GM10266 (cell line): ENCODE measurements at regions not wholly inside any gene's neighbourhood (a gene's known extent, or its start where the extent isn't known, plus 50 kb on each side); places are given as distances from the start of the nearest gene placed in this dataset.

ENCODE experiments used
- DNase-seq: peaks from one replicate; pipeline ENCODE4 v3.0.0; 2012; ENCODE audit errors: extremely low spot score
- CTCF ChIP-seq: IDR thresholded peaks from 2 replicates; pipeline ENCODE4 v1.5.1; 2012; ENCODE audit warnings: mild to moderate bottlenecking, low read depth; ENCODE audit not compliant: control insufficient read depth, insufficient read depth; ENCODE audit errors: missing control alignments

GRCh38 chr14:22007363-22007762 is 333.7 kb upstream of the OR4E1 start:
- TF ChIP-seq CTCF: no peak
- DNase-seq: no peak

GRCh38 chr14:22003461-22003860 is 329.8 kb upstream of the OR4E1 start:
- DNase-seq: no peak
- TF ChIP-seq CTCF: no peak

GRCh38 chr14:22002860-22003284 is 329.3 kb upstream of the OR4E1 start:
- peak; percentile 18 for TF ChIP-seq CTCF
- DNase-seq: no peak

DNA sequence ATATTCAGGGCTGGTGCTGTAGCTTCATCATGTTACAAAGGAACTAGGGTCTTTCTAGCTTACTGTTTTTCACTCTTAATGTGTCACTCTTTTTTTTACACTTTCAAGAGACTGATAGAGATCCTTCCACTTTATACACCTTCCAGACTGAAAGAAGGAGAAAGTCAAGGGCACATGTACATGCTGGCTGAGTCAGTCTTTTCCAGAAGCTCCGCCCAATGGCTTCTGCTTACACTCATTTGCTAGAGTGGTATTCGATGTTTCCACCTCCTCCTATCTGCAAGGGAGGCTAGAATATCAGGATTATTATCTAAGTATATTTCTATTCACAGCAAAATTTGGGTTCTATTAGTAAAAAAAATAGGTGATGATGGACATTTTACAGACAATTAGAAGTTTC is 325.8 kb upstream of the OR4E1 start:
- TF ChIP-seq CTCF: no peak

GRCh38 chr14:21997300-21997699 is 323.7 kb upstream of the OR4E1 start:
- peak; percentile 4 for TF ChIP-seq CTCF
- DNase-seq: no peak

More for the DNA sequence above, 325.8 kb upstream of the OR4E1 start:
- DNase-seq: no peak

DNA sequence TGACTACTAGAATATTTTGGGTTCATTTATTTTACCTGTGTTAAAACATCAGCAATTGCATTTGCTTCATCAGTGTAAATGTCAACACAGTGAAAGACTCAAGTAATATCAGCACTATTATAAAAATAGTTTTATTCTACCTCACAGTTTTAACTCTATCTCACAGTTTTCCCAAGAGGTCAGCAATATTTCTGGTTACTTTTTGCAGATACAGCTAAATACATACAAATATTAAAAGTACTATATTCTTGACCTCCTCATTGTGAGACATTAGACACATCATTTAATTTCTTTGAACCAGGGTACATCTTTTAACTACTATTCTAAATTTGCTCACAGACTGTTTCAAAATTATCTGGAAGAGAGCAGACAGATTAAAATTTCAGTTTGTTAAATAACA is 321.7 kb upstream of the OR4E1 start:
- TF ChIP-seq CTCF: no peak
- no peak for DNase-seq

DNA sequence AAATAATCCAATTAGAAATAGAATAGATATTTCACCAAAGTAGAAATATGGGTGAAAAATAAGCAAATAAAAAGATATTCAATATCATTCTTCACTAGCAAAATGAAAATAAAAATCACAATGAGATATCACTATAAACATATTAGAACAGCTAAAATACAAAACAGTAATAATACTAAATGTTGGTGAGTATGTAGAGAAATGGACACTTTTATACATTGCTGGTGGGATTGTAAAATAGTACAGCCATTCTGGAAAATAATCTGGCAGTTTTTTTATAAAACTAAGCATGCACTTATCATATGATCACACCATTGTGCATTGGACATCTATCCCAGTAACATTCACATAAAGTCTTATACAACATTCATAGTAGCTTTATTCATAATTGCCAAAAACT is 320.2 kb upstream of the OR4E1 start:
- TF ChIP-seq CTCF: no peak

More for the DNA sequence above, 320.2 kb upstream of the OR4E1 start:
- no peak for DNase-seq
